NT2/D1 (cell line): ENCODE measurements at regions not wholly inside any gene's neighbourhood (a gene's known extent, or its start where the extent isn't known, plus 50 kb on each side); places are given as distances from the start of the nearest gene placed in this dataset.

Experiments
- SUZ12 ChIP-seq: IDR thresholded peaks from 2 replicates; pipeline ENCODE4 v1.6.1; 2011; ENCODE audit not compliant: insufficient read length, insufficient read depth; ENCODE audit errors: extremely low read depth
- YY1 ChIP-seq: IDR thresholded peaks from 2 replicates; pipeline ENCODE4 v1.6.1; 2011; ENCODE audit not compliant: insufficient read length, insufficient read depth
- ZNF274 ChIP-seq: IDR thresholded peaks from 2 replicates; pipeline ENCODE4 v1.6.1; 2011; ENCODE audit warnings: mild to moderate bottlenecking, low read depth, low read length

DNA sequence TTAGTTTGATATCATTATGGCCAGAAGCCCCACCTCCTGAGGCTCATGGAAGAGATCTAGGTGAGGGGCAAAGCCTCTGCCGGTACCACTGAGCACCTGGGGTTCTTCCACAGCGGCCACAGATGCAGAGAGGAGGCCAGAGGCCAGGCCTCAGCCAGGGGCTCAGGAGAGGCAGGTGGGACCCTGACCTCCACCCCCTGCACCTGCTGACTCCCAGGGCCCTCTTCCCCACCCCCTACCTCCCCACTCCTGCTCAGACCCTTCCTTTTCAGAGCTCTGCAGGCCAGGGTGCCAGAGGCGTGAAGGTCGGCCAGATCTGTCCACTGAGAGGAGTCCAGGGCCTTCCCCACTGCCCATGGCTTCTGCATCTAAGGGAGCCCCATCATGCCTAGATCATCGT, 178.7 kb upstream of the PPP2R2D start:
- TF ChIP-seq SUZ12, result no peak
- no peak for TF ChIP-seq ZNF274
- no peak for TF ChIP-seq YY1
